ENCODE measurements at regions not wholly inside any gene's neighbourhood (a gene's known extent, or its start where the extent isn't known, plus 50 kb on each side); places are given as distances from the start of the nearest gene placed in this dataset.

DNA sequence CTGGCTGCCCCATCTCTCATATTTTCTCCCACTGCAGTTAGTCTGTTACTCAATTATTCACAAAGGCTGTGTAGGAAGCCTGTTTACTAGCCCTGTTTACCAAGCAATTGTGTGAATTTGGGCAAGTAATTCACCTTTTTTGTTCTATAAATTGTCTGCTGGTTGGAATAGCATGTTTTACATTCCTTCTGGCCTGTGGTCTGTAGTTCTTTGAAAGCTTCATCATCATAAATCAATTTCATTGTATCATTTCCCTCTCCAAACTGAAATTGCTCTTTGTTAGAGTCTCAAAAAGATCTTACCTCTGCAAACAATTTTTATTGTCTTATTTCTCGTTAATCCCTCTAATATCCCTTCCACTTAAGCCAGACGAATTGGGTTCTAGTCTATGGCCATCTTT lies 1059.5 kb upstream of the ADGRL4 start:
- DNase-seq = no peak

DNA sequence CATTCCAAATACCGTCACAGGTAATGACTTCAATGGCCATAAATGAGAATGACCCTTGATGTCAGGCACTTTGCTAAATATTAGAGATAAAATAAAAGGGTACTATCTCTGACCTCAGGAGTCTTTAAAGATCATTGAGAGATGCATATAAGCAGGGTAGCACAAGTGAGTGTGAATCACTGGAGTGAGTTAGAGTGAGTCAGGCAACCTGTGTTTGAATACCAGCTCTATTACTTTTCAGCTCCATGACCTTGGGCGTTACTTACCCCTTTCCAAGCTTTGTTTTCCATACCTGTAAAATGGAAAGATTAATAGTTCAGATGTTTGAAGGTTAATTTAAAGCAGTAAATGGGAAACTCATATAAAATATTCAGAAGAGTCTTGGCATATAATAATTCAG lies 1058.0 kb upstream of the ADGRL4 start:
- no peak for DNase-seq

DNA sequence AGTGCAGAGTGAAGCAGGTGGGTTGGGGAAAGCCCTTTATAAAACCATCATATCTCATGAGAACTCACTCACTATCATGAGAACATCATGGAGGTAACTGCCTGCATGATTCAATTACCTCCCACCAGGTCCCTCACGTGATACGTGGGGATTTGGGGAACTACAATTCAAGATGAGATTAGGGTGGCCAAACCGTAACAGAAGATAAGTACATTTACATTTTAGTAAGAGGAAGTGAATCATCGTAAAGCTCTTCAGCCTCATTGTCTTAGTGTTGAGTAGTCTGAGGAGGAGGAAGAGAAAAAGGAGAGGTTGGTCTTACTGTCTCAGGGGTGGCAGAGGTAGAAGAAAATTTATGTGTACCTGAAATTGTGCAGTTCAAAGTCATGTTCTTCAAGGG lies 1053.4 kb upstream of the ADGRL4 start:
- no peak for DNase-seq

DNA sequence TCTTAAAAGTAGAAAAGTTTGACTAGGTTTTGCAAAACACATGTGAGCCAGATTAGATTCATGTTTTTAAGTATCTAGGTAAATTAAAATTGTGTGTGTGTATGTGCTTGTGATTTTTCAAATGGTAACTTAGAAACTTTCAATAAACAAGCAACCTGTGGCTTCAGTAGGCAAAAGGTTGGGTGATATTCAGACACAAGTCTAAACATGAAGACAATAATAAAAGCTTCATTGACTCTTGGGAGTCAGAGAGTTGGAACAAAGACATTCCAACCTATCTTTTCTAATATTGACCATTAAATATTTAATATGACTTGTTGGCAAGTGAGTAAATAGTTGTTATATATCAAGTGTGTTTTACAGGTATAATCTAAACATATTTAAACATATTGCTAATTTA lies 1049.6 kb upstream of the ADGRL4 start:
- DNase-seq = no peak

DNA sequence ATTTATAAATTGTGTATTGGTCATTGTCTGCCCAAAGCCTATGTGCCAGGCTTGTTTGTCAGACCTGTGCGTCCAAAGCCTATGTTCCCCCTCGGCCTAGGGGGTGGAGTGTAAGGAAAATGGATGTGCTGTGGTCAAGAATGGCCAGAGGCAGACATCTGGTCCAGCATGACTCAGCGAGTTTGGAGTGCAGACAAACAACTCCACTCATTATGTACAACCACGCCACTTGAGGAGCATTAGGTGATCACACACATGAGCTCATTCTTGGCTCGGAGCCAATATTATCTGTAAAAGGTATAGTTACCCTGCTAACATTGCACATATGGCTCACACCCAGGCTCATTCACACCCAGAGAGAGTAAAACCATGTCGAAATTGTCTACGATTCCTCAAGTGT lies 1047.6 kb upstream of the ADGRL4 start:
- DNase-seq = no peak

DNA sequence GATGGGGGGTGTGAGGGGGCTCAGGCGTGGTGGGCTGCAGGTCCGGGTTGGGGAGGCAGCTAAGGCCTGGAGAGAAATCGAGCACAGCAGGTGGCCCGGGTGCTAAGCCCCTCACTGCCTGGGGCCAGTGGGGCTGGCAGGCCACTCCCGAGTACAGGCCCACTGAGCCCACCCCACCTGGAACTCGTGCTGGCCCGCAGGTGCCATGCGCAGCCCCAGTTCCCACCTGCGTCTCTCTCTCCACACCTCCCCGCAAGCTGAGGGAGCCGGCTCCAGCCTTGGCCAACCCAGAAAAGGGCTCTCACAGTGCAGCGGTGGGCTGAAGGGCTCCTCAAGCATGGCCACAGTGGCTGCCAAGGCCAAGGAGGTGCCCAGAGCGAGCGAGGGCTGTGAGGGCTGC lies 1047.1 kb upstream of the ADGRL4 start:
- no peak for DNase-seq

DNA sequence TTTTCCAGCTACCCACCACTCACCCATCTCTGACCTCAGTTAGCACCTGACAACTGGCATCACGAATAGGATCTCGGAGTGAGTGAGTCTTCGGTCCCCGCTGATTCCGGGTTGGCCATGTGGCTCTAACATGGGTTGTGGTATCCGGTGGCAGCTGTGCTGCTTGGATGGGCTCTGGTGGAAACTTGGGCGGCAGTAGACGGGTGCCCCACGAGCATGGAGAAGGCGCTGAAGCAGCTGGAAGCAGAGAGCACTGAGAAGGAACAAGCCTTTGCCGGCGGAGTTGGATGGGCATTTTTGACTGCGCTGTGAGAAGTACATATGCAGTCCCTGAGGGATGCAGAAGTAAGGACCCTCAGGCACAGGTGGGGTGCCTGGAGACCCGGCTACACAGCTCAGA lies 1044.0 kb upstream of the ADGRL4 start:
- DNase-seq = no peak

DNA sequence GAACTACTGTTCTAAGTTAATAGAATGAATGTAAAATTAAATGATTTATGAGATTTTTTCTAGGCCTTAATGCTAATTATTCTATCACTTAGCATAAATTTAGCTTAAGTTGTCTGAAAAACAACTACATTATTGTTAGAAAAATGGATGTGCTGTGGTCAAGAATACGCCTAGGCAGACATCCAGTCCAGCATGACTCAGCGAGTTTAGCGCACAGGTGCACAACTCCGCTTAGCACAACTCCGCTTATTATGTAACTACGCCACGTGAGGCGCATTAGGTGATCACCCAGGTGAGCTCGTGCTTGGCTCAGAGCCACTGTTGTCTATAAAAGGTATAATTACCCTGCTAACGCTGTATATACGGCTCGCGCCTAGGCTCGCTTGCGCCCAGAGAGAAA lies 1043.6 kb upstream of the ADGRL4 start:
- DNase-seq = no peak

DNA sequence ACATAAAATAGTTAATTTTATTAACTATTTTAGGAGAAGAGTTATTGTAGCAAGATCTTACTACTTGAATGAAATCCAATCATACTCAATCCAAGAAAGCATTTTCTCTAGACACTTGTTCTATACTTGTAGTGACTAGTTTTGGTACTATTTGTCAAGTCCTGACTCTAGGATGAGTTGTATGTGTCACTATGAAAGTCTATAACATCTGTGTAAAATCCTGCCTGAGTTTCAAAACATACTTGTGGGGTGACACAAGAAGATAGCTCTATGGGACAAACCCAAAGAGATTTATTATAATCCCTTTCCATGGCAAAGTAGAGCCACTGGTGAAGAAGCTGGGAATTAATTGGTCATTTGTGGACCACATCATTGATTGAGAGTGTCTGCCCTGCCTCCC lies 1042.2 kb upstream of the ADGRL4 start:
- DNase-seq = no peak

DNA sequence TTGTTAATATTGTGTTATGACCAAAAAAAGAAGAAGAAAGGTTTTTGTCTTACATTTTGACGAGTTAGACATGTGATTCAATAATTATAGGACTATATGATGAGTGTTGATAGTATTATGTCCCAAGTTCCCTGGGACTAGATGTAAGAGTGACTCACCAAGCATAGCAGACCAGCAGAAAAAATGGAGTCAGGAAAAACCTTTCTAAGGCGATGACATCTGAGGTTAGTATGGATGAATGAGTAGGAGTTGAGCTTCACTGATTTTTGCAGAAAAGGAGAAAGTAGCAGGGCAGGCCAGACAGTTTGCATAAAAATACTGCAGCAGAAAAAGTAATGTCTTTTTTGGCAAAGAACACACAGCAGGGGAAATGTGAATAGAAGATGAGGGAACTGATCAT lies 1041.3 kb upstream of the ADGRL4 start:
- no peak for DNase-seq

DNA sequence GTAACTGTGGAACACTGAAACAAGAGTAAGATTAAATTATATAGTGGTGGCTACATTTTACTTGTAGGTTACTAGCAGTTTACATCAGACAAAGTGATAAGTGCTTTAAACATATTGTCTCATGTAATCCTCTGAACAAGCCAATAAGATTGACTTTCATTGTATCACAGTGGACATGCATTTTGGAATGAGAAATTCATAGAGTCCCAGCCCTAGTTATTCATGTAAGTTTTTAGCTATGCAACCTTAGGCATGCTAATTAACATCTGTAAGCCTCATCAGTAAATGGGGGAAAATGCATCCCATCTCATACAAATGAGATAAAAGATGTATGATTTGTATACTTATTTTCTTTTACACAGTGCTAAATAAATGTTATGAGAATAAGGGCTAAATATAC lies 1038.1 kb upstream of the ADGRL4 start:
- no peak for DNase-seq

DNA sequence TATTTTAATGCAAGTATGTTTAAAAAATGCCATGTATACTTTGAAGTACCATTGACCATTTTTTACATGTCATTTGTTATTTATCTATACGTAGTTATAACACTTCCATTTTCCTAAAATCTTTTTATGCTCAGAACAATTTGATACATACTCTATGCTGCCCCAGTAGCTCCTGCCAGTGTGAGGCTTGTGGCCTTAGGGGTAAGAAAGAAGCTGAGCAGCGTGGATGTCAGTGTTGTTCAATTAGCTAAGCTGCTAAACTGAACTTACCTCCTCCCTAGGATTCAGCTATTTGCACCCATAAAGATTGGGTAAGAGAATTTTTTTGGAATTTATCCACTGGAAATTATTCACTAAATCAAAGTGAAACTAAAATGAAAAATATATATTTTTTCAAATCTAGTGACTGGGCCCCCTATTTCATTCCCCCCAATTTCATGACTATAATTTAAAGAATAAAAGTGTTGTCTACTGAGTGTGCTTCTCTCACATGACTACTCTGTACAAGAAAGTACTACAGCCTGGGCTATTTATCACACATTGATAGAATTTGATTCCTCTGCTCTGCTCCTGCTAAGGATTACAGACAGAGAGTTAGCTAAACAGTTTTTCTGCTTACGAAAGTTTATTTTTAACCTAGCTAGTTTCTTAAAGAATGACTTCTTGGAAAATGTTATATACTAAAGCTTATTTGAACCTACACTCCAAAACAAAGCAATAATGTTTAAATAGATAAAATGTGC lies 1030.3 kb upstream of the ADGRL4 start:
- no peak for DNase-seq

DNA sequence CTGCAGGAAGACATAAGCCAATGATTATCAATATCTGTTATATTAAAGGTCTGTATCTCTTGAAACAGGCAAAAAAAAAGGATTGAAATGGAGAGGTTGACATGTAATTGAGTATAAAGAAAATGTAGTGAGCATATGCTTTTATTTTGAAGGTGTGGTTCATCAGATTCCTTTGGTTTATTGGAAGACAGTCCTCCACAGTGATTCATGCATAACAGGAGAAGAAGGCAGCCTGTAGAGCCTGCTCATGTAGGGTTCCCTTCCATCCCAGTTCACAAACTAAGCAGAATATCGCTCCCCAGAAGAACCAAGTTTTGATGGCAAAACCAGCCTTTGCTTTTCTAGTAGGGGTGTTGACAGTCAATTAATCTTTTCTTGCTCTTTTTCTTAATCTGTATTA lies 1016.8 kb upstream of the ADGRL4 start:
- no peak for DNase-seq

DNA sequence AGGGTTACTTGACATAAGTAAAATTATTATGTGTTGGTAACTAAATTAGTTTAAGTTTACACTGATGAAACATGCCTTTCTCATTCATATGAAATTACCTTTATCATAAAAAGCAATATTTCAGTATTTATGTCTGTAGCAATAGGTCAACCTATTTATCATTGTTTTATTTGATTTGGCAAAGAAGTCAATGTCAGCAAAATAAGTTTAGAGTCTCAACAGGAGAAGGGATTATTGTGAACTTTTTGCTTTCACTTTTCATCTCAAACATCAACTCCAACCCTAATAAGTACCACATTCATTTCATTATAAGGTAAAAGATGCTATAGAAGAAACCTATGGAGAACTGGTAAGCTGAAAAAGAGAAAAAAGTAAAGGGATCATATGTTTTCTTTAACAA lies 1015.4 kb upstream of the ADGRL4 start:
- no peak for DNase-seq

DNA sequence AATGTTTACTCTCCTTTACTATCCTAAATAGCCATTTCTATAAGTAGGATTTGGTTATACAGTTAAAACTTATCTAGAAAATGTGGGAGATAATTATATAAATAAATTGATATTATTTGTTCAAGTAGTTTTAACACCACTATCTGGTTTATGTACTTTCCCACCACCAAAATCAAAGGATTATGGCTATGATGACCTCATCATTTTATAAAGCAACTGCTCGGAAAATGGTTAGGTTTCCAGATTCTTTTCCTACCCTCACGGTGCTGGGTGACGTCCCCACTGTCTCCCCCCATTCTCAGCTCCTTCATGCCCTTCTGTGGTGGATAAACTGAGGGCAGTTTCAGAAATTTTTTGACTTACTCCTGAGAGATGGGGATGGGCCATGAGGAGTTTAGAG lies 1011.8 kb upstream of the ADGRL4 start:
- DNase-seq = no peak

DNA sequence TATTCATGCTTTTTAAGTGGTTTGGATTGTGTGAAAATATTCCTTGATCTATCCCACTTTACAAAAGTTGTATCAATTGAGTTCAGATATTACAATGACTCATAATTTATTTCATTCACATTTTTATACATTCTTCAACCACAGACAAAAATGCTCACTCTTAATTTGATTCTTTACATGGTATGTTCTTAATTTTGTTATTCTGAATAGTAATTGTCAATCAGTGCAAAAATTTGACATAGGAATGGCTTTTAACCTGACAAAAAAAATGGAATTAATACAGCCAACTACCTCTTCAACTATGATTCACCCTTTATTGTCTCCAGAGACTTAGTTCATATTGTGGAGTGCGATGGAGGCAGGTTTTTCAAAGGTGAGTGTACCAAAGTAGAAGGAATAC lies 1002.4 kb upstream of the ADGRL4 start:
- DNase-seq = no peak

DNA sequence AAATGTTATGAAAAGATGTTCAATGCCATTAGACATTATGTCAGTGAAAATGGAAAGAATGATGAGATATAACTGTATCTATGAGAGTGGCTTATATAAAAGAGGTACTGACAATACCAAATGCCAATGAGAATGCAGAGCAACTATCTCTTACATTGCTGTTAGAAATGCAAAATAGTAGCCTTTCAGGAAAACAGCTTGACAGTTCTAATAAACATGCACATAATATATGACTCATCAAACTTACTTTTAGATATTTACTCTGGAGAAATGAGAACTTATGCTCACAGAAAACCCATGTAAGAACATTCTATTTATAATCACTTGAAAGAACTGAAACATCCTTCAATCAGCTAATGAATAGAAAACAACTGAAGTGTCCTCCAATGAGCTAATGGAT lies 996.7 kb upstream of the ADGRL4 start:
- no peak for DNase-seq

DNA sequence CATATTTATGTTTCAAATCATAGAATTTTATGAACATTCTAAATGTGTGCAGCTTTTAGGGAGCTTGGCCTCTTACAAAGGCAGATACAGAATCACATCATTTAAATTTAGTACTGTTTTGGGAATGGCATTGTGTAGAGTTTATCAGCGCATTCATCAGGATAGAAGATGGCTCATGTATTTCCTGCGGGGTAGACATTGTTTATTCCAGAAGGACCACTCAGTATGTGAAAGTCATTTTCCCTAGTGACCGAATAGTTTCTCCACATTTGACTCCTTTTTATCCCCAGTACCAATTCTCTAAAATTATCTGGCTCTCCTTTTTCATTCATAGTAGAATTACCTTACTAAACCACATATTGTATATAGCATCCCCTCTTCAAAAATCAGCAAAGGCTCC lies 981.9 kb upstream of the ADGRL4 start:
- no peak for DNase-seq

DNA sequence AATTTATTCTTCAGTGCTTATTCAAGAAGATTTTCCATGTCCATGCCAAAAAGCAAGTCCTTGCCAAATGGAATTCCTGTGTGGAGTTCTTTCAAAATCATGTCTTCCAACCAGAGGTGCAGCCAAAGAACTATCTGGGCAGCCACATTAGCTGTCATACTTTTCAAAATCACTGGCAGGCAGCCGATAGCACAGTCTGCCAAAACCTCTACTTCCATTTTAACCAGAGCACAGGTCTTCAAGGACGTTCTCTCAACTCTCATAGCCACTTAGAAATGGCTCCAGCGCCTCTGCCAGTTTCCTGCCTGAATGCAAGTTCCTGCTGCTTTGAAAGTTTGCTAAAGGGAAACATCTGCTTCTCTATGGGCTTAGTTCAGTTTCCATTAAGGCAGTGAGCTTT lies 975.7 kb upstream of the ADGRL4 start:
- DNase-seq = no peak

DNA sequence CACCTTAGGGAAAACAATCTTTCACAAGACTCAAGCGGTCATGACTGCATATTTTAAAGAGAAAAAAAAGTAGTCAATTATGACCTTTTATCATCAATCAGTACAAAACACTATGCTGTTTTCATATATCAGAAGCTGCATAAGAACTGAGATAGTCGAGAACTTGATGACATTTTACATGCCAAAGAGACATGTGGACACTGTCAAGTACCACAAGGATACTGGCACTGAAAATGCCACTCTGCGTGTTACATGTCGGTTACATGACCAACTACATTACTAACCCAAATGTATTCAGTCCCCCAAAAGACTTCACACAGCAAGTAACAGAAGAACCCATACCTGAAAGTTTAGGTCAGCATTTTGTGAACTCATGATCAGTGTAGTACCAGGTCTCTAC lies 975.0 kb upstream of the ADGRL4 start:
- DNase-seq = no peak

DNA sequence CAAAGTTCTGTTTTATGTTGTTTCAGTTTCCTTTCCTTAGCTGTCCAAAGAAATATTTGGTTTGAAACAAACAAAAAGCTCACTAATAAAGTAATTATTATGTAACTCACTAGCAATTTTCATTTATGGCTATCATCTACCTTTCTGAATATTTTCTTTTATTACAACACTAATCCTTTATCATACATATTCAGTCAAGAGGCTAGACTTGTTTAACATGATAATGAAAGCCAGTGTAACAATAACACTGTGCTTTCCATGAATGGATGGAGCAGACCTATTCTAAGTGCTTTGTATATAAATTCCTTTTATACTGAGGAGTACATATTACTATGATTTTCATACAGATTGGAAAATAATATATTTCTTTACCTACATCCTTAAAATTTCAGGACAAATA lies 972.8 kb upstream of the ADGRL4 start:
- DNase-seq = no peak

DNA sequence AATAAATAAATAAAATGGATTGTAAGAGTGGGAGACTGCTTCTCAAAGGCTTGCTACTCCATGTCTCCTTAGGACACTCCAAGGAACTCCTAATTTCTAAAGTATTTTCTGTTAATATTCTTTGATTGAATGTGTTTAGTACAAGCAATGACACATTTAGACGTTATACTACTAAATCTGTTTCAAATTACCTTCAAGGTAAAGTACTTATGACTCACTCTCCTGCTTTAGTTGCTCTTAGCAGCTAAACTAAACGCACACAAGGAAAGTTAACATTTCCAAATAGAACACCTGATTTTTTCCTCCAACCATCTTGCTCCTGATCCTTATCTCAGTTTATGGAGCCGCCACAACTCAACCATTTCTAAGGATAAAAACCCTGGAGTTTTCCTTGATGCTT lies 969.8 kb upstream of the ADGRL4 start:
- no peak for DNase-seq

DNA sequence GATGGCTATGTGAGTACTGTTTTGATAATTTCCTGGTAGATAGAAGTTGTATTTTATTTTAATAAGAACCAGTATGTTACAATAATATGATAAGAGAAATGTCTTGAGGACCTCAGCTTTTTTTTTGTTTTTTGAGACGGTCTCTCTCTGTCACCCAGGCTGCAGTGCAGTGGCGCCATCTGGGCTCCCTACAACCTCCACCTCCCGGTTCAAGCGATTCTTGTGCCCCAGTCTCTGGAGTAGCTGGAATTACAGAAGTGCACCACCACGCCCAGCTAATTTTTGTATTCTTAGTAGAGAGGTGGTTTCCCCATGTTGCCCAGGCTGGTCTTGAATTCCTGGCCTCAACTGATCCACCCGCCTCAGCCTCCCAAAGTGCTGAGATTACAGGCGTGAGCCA lies 968.1 kb upstream of the ADGRL4 start:
- DNase-seq = no peak

DNA sequence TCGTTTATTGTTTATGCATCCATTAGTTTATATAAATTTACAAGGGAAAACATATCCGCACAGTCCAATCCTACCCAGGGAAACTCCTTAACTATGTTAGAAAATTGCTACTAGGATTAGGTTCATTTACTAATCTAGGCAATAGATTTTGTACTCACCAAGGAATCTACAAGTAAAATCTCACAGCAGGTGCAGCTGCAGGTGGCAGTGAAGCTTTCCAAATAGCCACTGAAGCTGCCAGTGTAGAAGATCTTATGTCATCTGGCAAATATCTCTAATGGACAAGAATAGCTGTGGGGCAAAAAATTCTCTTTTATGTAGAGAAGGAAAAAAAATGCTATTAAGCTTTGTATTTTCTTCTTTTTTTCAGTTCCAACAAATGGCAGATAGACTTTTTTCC lies 963.4 kb upstream of the ADGRL4 start:
- DNase-seq = no peak

DNA sequence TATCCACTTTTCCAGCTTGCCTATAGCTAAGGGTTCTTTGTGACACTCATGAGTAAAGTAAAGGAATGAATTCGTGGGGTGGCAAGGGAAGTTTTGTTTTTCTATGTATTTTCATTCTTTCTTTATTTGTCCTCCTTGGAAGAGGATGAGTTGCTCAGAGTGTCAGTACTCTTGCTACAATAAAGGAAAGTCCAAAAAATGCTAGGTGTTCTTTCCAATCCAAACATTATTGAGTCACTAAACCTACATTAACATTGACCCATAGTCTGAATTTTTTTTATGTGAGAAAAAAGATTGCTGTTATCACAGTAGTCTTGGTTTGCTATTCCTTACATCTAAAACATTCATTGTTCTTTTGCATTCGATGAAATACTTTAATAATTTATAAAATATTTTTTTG lies 959.9 kb upstream of the ADGRL4 start:
- no peak for DNase-seq

DNA sequence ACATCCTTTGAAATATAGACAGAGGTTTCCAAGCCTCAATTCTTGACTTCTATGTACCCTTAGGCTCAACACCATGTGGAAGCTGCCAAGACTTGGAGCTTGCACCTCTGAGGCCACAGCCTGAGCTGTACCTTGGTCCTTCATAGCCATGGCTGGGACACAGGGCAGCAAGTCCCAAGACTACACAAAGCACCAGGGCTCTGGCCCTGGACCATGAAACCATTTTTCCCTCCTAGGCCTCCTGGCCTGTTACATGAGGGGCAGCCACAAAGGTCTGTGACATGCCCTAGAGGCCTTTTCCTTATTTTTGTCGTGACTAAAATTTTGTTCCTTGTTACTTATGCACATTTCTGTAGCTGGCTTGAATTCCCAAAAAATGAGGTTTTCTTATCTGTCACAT lies 953.1 kb upstream of the ADGRL4 start:
- no peak for DNase-seq

All from NK-92 treated with Interleukin-12 subunit alpha and Interleukin-12 subunit beta, amount 100 ng/mL, for 24 hours (cell line).